ENCODE measurements at regions not wholly inside any gene's neighbourhood (a gene's known extent, or its start where the extent isn't known, plus 50 kb on each side); places are given as distances from the start of the nearest gene placed in this dataset.
A peak's percentile ranks its signal among the peaks of the same experiment; 100 is the strongest.
"Not testable (repeated sequence)": the region's sequence is repeated elsewhere in the genome, so short reads cannot be mapped to it uniquely, and the experiment has no call there.

DNA sequence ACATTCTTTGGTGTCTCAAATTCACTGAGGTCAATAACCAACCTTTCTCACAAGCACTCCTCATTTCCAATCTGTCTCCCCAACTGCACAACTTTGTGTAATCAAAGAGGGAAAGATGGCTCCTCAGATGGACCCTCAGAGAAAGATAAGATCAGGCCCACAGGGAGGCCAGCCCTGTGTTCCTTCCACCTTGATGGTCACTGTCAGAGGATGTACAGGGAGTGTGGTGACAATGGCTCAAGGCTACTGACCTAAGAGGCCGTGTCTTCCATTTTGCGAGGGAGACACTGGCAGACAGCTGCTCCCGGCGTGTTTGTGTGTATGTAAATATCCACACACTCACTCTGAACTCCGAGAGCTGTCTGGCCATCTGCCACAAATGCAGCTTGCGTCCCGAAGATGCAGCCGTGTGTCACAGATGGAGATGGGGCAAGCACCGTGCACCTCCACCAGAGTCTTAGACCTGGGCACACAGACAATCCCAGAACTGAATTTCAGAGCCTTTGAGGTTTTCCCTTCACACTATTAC, 712.1 kb upstream of the NRP1 start:
- ATAC-seq: no peak
- TF ChIP-seq, protein P1, sequence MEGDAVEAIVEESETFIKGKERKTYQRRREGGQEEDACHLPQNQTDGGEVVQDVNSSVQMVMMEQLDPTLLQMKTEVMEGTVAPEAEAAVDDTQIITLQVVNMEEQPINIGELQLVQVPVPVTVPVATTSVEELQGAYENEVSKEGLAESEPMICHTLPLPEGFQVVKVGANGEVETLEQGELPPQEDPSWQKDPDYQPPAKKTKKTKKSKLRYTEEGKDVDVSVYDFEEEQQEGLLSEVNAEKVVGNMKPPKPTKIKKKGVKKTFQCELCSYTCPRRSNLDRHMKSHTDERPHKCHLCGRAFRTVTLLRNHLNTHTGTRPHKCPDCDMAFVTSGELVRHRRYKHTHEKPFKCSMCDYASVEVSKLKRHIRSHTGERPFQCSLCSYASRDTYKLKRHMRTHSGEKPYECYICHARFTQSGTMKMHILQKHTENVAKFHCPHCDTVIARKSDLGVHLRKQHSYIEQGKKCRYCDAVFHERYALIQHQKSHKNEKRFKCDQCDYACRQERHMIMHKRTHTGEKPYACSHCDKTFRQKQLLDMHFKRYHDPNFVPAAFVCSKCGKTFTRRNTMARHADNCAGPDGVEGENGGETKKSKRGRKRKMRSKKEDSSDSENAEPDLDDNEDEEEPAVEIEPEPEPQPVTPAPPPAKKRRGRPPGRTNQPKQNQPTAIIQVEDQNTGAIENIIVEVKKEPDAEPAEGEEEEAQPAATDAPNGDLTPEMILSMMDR (IDR thresholded peaks at IDR 0.05): no peak
- Histone ChIP-seq H3K4me3 (no peak overlapping the region), H3K36me3 (no peaks in the 10 kb centered on the region), H3K27me3 (no peaks in the 10 kb centered on the region), H3K4me1 (no peaks in the 10 kb centered on the region), H3K27ac (no peak overlapping the region), H3K9me3 (no peaks in the 10 kb centered on the region)
- DNase-seq: no peak
- FAIRE-seq: no peak
- intact Hi-C loops (cut with DNase I): no loop called here
- 65 to 89% methylated on average over 9 of the region's 9 CpGs for WGBS, 2 donors

DNA sequence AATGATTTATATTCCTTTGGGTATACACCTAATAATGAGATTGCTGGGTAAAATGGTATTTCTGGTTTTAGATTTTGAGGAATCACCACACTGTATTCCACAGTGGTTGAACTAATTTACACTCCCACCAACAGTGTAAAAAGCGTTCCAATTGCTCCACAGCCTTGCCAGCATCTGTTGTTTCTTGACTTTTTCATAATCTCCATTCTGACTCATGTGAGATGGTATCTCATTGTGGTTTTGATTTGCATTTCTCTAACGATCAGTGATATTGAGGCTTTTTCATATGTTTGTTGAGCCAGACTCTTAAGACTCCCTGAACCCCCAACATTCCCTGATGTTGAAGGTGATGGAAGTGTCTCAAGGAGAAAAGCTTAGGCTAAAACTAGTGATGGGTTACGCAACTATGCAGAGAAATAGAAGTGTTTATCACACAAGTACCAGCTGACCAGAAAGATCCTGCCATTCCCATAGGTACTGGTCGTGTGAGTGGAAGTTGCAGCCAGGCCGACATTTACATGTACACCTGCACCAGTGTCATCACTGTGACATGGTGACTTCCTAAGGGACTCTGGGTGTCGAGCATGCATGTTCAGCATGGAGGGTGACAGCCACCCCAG, 711.2 kb upstream of the NRP1 start:
- Histone ChIP-seq H3K9me3 (no peaks in the 10 kb centered on the region), H3K4me1 (no peaks in the 10 kb centered on the region), H3K27ac (no peak overlapping the region), H3K4me3 (no peak overlapping the region), H3K36me3 (no peaks in the 10 kb centered on the region), H3K27me3 (no peaks in the 10 kb centered on the region)
- whole genome bisulfite sequencing, 2 donors: 77 to 81% methylated on average over 6 of the region's 6 CpGs
- DNase-seq (no peak), FAIRE-seq (no peak), ATAC-seq (no peak)
- intact Hi-C loops (cut with DNase I): no loop called here
- TF ChIP-seq, protein P1 (IDR thresholded peaks at IDR 0.05): no peak

DNA sequence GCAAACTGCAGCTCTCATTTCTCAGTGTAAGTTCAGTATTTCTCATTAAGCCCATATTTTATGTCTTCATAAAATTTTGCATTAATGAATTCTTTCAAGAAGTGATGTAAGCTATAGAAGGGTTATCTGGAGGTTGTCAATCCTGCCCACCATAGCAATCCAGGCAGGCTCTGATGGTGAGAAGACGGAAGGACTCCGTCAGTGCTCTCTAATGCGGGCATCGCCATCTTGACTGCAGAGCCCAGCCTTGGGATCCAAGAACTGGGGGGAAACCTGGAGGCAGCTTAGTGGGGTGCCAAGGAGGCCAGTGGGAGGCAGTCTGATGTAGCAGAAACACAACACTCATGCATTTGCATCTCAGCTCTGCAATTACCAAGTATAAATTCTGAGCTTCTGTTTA, 707.4 kb upstream of the NRP1 start:
- H3K27ac ChIP-seq: no peak overlapping the region
- ATAC-seq: no peak
- no peak overlapping the region for H3K4me3 ChIP-seq
- TF ChIP-seq, protein P1 (IDR thresholded peaks at IDR 0.05): no peak
- no peaks in the 10 kb centered on the region for H3K27me3 ChIP-seq
- H3K36me3 ChIP-seq: no peaks in the 10 kb centered on the region
- FAIRE-seq: no peak
- H3K9me3 ChIP-seq: no peaks in the 10 kb centered on the region
- DNase-seq: no peak
- no peaks in the 10 kb centered on the region for H3K4me1 ChIP-seq
- intact Hi-C loops (cut with DNase I): no loop called here
- 95 to 98% methylated on average over 4 of the region's 4 CpGs for WGBS, 2 donors

DNA sequence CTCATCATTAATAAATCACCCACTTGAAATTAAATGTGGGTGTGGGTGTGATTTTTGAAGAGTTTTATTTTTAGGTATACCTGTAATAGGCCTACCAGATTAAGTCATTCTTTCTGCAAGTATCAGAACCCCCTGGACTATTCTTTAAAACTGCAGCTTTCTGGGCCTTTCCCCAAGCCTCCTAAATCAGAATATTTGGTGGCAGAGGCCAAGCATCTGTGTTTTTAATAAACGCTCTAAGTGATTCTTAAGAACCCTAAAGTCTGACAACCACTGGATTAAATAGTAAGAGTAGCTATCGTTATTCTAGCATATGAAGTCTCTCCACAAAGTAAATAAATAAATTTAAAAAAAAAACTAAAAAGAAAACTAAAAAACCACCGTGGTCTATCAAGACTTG, 703.0 kb upstream of the NRP1 start:
- TF ChIP-seq, protein P1 (IDR thresholded peaks at IDR 0.05): no peak
- intact Hi-C loops (cut with DNase I): no loop called here

DNA sequence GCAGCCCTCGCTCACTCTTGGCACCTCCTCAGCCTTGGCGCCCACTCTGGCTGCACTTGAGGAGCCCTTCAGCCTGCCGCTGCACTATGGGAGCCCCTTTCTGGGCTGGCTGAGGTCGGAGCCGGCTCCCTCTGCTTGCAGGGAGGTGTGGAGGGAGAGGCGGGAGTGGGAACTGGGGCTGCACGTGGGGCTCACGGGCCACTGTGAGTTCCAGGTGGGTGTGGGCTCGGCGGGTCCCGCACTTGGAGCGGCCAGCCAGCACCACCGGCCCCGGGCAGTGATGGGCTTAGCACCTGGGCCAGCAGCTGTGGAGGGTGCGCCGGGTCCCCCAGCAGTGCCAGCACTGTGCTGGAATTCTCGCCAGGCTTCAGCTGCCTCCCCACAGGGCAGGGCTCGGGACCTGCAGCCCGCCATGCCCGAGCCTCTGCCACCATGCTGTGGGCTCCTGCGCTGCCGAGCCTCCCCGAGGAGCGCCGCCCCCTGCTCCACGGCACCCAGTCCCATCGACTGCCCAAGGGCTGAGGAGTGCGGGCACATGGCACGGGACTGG, 700.8 kb upstream of the NRP1 start:
- H3K4me1 ChIP-seq; ATAC-seq; H3K36me3 ChIP-seq; H3K27me3 ChIP-seq; H3K4me3 ChIP-seq; intact Hi-C loops (cut with DNase I); H3K9me3 ChIP-seq; H3K27ac ChIP-seq; FAIRE-seq: not testable (repeated sequence)
- WGBS, 2 donors: 94 to 96% methylated on average over 25 to 28 of the region's 29 CpGs
- DNase-seq: peak in 2 of 6 donors; percentile 14 to 64

More for the DNA sequence above, 703.0 kb upstream of the NRP1 start:
- Histone ChIP-seq H3K36me3 (no peaks in the 10 kb centered on the region), H3K4me3 (no peak overlapping the region), H3K9me3 (no peaks in the 10 kb centered on the region), H3K4me1 (no peaks in the 10 kb centered on the region), H3K27me3 (no peaks in the 10 kb centered on the region), H3K27ac (no peak overlapping the region)
- WGBS, 2 donors: 83 to 86% methylated on average over 3 of the region's 3 CpGs
- DNase-seq (no peak), FAIRE-seq (no peak), ATAC-seq (no peak)
